Fibroblast of skin of left quadriceps (primary cell): ENCODE measurements at regions not wholly inside any gene's neighbourhood (a gene's known extent, or its start where the extent isn't known, plus 50 kb on each side); places are given as distances from the start of the nearest gene placed in this dataset.

Experiments
- DNase-seq, 2 experiments: peaks; one replicate each; pipeline ENCODE4 v3.0.0-alpha.2; 2013; ENCODE audit warnings: low read depth in 2 of 2

- DNase-seq, result no peak
These were observed 75.0 kb upstream of the HECTD2 start for GRCh38 chr10:91335147-91335546.

- DNase-seq, result no peak
These were observed 70.4 kb upstream of the HECTD2 start for GRCh38 chr10:91339729-91340128.

DNA sequence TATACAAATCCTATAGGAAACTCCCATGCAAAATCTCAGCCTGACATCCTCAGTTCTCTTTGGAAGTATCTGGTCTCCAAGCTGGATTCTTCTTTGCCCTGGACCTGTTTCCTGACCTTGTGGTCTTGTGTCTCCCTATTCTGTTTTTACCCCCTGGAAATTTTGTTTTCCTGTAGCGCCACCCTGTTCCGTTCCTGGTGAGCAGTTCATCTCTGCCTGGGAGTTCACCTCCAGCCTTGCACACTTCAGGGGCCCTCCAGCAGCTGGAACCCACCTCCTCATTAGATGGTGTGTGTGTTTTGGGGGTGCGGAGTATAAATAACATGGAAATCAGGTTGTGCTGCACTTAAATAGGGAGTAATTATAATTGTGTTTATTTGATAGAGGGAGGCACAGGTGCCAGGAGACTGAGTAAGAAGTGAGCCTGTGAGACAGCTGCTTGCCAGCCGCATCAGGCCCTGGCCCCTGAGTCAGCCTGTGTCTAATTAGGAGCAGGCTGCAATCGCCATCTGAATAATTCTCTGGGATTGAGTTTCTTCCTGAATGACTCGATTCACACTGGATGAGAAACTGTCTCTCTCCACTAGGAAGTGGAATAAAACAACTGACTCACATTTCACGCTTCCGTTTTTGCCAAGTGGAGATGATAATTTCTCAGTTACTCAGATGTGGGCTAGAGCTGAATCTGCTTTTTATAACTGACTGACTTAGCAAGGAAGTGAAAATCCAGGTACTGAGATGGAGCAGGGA is 69.4 kb upstream of the HECTD2 start:
- peak; percentile 86 to 87 for DNase-seq

DNA sequence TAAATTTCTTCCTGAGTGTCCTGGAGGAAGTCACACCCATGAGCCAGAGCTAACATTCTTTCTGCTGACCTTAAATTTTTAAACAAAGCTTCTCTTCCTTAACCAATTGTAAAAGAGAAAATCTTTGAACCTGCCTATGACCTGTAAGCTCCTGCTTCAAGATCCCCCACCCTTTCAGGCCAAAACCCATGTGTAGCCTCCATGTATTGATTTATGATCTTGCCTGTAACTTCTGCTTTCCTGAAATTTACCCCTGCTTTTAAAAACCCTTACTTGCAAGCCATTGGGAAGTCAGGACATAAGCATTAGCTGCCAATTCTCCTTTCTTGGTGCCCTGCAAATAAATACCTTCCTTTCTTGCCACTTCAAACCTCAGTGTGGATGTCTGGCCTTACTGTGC is 68.5 kb upstream of the HECTD2 start:
- no peak for DNase-seq

- DNase-seq, result no peak
These were observed 67.1 kb upstream of the HECTD2 start for GRCh38 chr10:91343010-91343409.

GRCh38 chr10:91344117-91344856 is 65.9 kb upstream of the HECTD2 start:
- DNase-seq, result no peak

GRCh38 chr10:91345716-91346115 is 64.4 kb upstream of the HECTD2 start:
- DNase-seq, result no peak

DNA sequence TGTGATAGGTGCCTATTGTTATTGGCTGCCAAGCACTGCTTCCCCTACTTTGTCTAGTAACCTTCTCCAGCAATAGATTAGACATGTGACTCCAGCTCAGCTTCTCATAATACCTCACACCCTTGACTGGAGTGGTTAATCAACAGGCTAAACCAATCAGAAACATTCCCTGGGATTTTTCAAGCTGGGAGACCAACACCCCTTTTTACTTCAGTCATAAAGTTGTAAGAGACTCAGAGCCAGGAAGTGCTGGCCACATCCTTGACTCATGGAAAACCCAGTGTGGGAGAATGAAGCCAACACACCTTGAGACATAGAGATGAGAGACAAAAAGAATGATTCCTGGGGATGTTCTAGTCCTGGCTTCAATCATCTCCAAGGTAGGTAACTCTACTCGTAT is 62.6 kb upstream of the HECTD2 start:
- DNase-seq, result no peak

DNA sequence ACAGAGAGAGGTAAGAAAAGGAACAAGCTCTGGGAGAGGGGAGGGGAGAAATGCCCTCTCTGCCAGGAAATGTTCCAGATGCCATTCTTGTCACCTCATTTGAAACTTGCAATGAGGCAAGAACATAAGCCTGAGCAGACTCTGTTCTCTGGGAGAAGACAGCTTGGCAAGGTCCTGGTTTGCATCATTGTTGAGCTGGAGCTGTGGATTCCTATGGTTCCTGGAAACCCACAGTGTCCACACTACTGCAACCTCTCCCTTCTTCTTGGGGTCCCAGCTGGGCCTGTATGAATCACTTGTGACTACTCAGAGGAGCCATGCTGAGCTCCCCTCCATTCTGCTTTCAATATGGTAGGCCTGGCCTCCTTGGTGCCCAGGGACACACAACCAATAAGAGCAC is 60.8 kb upstream of the HECTD2 start:
- peak; percentile 88 for DNase-seq

GRCh38 chr10:91350651-91351081 is 59.5 kb upstream of the HECTD2 start:
- DNase-seq, result no peak

DNA sequence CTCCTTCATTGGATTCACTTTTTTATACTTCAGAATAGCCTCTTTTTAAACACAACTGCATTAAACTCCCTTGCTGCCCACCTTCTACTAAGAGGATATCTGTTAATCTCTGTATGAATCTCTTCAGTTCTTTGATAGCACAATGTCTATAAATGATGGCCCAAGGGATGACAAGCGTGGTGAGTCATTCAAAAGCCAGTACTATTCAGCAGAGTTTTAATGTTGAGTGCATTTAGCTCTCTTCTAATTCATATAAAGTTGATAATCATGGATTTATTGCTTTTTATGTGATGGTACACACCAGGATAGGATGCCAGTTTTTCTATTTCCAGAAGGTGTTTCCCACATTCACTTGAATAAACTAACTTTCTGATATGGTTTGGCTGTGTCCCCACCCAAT is 57.4 kb upstream of the HECTD2 start:
- DNase-seq, result no peak

DNA sequence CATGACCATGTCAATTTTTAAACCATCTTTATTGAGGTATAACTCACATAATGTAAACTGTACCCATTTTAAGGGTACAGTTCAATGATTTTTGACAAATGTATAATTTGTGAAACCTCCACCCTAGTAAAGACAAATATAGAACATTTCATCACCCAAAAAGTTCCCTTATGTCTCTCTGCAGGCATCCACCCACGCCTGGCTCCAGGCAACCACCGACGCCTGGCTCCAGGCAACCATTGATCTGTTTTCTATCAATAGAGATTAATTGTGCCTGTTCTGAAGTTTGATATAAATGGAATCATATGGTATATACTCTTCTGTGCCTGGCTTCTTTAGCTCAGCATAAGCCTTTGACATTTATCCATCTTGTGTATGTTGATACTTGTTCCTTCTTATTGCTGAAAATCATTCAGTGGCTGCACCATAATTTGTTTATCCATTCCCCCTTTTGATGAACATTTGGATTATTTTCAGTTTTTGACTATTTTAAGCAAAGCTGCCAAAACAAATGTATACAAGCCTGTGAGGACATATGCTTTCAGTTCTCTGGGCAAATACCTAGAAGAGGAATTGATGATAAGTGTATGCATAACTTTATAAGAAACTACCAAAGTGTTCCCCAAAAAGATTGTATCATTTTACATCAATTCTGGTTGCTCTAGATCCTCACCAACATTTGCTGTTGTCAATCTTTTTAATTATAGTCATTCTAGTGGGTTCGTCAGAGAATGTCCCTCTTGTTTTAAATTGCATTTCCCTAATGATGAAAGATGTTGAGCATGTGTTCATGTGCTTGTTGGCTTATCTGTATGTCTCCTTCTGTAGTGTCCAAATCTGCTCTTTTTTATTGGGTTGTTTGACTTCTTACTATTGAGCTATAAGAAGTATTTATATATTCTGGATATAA is 55.7 kb upstream of the HECTD2 start:
- no peak for DNase-seq

- no peak for DNase-seq
These were observed 54.1 kb upstream of the HECTD2 start for GRCh38 chr10:91355998-91356397.

GRCh38 chr10:91357497-91357896 is 52.6 kb upstream of the HECTD2 start:
- no peak for DNase-seq
